GM08714 (cell line): ENCODE measurements at regions not wholly inside any gene's neighbourhood (a gene's known extent, or its start where the extent isn't known, plus 50 kb on each side); places are given as distances from the start of the nearest gene placed in this dataset.

Experiments used
- H3K4me3 ChIP-seq: fragments of 200-500 bp; sonication (Bioruptor generic); 2 replicates; pipeline ENCODE4 v1.5.1; 2014; ENCODE audit warnings: mild to moderate bottlenecking, low read length, inconsistent platforms
- ZNF274 ChIP-seq: IDR thresholded peaks from 2 replicates; pipeline ENCODE4 v1.6.1; 2012; ENCODE audit warnings: mild to moderate bottlenecking, low read depth, low read length

GRCh38 chr20:40254023-40254772, 434.8 kb downstream of the MAFB start:
- H3K4me3 ChIP-seq: no peak overlapping the region
- no peak for TF ChIP-seq ZNF274

- TF ChIP-seq ZNF274: no peak
- no peak overlapping the region for H3K4me3 ChIP-seq
Measured at GRCh38 chr20:40251284-40251932, 437.6 kb downstream of the MAFB start.

DNA sequence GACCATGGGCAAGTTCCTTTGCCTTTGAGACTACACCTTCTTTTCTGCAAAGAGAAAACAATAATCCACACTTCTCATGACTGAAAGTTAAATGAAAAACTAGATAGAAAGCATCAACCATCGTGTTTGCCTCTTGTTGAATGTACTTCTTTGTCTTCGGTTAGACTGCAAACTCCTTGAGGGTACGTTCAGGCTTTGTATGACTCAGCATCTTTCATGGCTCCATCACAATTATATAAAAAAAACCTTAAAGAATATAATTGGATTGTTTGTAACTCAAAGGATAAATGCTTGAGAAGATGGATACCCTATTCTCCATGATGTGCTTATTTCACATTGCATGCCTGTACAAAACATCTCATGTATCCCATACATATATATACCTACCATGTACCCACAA, 439.2 kb downstream of the MAFB start:
- no peak overlapping the region for H3K4me3 ChIP-seq
- no peak for TF ChIP-seq ZNF274

- H3K4me3 ChIP-seq: no peak overlapping the region
- TF ChIP-seq ZNF274: no peak
Measured at GRCh38 chr20:40245829-40246228, 443.2 kb downstream of the MAFB start.

DNA sequence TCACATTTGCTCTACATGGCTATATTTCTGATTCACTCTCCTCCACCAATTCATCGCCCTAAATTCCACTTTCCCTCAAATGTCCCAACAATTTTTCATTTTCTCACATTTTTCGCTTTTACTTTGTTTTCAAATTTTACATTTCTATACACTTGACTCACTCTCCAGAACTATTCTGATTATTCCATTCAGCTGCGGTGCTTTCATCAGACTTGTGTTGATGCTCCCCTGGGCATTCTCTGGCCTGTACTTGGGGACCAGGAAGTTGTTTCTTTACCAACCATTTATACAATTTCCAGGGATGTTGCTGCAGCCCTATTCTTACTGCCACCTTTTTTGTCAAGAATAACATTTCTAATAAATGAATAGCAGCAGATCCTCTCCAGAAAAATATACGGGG, 444.8 kb downstream of the MAFB start:
- H3K4me3 ChIP-seq: no peak overlapping the region
- no peak for TF ChIP-seq ZNF274

DNA sequence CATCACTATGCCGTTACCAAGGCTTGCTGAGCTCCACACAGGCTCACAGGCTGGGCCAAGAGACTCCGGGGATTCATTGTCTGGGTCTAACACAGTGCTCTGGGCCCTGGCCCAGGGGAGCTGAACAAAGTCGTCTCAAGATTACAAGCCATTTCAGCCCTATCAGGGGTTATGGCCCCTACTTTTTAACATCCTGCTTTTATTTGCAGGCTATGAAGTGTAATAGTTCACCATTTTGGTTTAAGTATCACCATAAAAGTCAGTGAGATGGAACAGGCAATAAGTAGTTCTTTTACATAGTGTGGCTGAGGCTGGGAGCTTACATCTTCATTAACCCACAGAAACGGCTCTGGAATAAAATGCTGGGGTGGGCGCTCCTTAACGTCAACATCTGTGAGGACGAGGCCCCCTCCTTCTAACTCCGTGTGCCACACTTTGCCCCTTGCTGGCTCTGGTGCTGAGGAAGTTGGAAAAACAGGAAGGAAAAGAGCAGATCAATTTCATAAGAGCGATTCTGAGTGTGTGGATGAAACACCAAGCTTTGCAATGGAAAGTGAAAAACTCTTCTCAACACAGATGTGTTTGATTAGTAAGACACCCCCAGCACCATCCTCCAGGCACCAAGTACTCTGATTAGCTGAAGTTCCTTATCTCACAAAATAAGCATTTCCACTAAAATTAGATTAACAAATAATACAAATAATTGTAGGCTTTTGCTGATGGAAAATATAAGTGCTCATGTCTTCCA, 447.3 kb downstream of the MAFB start:
- no peak for TF ChIP-seq ZNF274
- no peak overlapping the region for H3K4me3 ChIP-seq

- TF ChIP-seq ZNF274: no peak
- H3K4me3 ChIP-seq: no peak overlapping the region
Measured at GRCh38 chr20:40238511-40238910, 450.5 kb downstream of the MAFB start.

- no peak for TF ChIP-seq ZNF274
- no peak overlapping the region for H3K4me3 ChIP-seq
Measured at GRCh38 chr20:40234593-40234992, 454.4 kb downstream of the MAFB start.

DNA sequence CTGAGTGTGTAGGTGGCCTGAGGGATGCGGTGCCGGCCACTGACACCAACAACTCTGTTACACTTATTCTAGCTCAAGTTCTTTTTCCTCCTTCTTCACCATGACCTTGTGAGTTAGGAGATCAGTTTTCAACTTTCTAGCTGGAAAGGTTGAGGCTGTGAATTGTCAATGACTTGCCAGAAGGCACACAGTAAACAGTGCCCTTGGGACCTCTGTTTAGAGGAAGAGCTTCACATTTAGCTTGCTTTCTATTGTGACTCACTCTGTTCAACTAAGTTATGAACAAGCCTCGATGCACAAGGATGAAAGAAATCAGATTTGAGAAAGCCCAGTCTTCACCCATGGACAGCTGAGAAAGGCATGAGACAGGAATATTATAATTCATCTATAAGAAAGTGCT, 455.6 kb downstream of the MAFB start:
- no peak for TF ChIP-seq ZNF274
- no peak overlapping the region for H3K4me3 ChIP-seq

GRCh38 chr20:40232756-40233155, 456.3 kb downstream of the MAFB start:
- no peak for TF ChIP-seq ZNF274
- no peak overlapping the region for H3K4me3 ChIP-seq

DNA sequence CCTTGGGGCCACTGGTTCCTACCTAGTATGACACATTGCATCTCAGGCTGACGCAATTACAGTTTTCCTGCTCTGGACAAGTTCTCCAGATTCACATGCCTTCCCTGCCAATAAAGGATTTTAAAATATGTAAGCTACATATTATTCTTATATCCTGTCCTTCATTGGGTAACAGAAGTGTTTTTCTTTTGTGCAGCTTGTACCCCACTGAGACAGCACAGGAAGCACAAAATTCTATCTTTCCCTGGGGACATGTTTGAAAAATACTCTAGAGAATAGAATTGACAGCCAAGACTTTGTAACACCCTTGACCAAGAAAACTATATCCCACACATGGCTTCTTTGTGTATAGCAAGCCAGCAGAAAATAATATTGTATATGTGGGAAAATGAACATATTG, 456.8 kb downstream of the MAFB start:
- no peak overlapping the region for H3K4me3 ChIP-seq
- no peak for TF ChIP-seq ZNF274

GRCh38 chr20:40230486-40230885, 458.6 kb downstream of the MAFB start:
- no peak for TF ChIP-seq ZNF274
- H3K4me3 ChIP-seq: no peak overlapping the region

- no peak for TF ChIP-seq ZNF274
- no peak overlapping the region for H3K4me3 ChIP-seq
Measured at GRCh38 chr20:40225596-40225995, 463.4 kb downstream of the MAFB start.

DNA sequence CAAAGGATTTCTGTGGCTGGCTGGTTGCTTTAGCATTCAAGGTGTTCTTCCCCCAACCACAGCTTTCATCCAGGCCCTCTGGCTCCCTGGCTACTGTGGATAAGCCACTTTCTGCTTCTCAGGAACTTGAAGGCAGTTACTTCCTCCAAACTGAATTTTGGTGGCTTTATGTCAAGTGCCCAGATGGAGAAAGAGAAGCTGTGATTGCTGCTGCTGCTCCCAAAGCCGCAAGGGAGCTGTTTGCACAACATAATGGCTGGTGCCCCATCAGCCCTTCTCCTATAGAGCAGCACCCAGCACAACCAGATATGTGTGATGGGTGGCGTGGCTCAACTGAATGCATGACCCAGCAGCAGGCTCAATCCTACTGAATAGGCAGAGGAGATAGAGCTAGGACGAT, 465.2 kb downstream of the MAFB start:
- TF ChIP-seq ZNF274: no peak
- H3K4me3 ChIP-seq: no peak overlapping the region

GRCh38 chr20:40218971-40219370, 470.1 kb downstream of the MAFB start:
- no peak for TF ChIP-seq ZNF274
- H3K4me3 ChIP-seq: no peak overlapping the region
